ENCODE measurements at regions not wholly inside any gene's neighbourhood (a gene's known extent, or its start where the extent isn't known, plus 50 kb on each side); places are given as distances from the start of the nearest gene placed in this dataset.
"Not testable (repeated sequence)": the region's sequence is repeated elsewhere in the genome, so short reads cannot be mapped to it uniquely, and the experiment has no call there.

DNA sequence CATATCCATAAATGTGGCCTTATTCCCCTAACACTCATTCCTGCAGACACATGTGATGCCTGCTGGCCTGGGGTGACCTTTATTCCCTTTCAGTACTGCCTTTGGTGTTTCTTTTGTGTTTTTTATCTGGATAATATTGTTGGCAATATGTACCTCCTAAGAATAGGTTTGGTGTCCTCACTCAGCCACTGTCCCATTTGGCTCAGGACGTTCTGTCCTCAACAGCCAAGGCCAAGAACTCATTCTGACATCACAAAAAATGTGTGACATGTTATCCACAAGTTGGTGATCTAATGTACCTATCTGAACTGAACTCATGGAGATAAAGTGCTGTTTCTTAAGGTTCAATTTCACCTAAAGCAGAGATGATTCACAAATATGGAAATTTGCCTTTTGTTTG lies 142.9 kb upstream of the GRAMD2B start:
- Histone ChIP-seq H3K27ac (no peak overlapping the region), H3K4me3 (ENCODE audit: low read depth, low read length) (no peak overlapping the region), H3K36me3 (no peaks in the 10 kb centered on the region), H3K9me3 (ENCODE audit: severe bottlenecking) (no peaks in the 10 kb centered on the region), H3K27me3 (ENCODE audit: insufficient read depth, low read depth, severe bottlenecking) (no peaks in the 10 kb centered on the region)
- TF ChIP-seq, protein P1, sequence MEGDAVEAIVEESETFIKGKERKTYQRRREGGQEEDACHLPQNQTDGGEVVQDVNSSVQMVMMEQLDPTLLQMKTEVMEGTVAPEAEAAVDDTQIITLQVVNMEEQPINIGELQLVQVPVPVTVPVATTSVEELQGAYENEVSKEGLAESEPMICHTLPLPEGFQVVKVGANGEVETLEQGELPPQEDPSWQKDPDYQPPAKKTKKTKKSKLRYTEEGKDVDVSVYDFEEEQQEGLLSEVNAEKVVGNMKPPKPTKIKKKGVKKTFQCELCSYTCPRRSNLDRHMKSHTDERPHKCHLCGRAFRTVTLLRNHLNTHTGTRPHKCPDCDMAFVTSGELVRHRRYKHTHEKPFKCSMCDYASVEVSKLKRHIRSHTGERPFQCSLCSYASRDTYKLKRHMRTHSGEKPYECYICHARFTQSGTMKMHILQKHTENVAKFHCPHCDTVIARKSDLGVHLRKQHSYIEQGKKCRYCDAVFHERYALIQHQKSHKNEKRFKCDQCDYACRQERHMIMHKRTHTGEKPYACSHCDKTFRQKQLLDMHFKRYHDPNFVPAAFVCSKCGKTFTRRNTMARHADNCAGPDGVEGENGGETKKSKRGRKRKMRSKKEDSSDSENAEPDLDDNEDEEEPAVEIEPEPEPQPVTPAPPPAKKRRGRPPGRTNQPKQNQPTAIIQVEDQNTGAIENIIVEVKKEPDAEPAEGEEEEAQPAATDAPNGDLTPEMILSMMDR (IDR thresholded peaks at IDR 0.05; ENCODE audit: low read depth, low read length): no peak
- no peak for DNase-seq

DNA sequence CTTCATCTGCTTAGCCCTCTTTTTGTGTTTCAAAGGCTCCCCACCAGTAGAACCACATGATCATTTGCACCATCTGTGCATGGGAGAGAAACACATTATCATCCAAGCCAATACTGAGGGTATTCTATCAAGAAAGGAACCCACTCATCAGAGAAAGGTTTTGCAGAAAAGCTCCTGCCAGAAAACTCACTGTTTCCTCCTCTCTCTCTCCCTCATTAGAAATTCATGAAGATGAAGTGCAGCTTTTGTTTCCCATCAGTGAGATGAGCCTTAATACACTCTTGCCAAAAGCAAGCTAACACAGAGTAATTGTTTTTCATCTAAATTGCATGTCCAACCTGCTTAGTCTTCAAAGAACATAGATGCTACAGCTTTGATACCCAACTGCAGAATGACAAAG lies 142.4 kb upstream of the GRAMD2B start:
- H3K27me3 ChIP-seq (ENCODE audit: insufficient read depth, low read depth, severe bottlenecking): no peaks in the 10 kb centered on the region
- TF ChIP-seq, protein P1 (IDR thresholded peaks at IDR 0.05; ENCODE audit: low read depth, low read length): no peak
- DNase-seq: no peak
- H3K4me3 ChIP-seq (ENCODE audit: low read depth, low read length): no peak overlapping the region
- H3K36me3 ChIP-seq: no peaks in the 10 kb centered on the region
- H3K9me3 ChIP-seq (ENCODE audit: severe bottlenecking): no peaks in the 10 kb centered on the region
- H3K27ac ChIP-seq: no peak overlapping the region

DNA sequence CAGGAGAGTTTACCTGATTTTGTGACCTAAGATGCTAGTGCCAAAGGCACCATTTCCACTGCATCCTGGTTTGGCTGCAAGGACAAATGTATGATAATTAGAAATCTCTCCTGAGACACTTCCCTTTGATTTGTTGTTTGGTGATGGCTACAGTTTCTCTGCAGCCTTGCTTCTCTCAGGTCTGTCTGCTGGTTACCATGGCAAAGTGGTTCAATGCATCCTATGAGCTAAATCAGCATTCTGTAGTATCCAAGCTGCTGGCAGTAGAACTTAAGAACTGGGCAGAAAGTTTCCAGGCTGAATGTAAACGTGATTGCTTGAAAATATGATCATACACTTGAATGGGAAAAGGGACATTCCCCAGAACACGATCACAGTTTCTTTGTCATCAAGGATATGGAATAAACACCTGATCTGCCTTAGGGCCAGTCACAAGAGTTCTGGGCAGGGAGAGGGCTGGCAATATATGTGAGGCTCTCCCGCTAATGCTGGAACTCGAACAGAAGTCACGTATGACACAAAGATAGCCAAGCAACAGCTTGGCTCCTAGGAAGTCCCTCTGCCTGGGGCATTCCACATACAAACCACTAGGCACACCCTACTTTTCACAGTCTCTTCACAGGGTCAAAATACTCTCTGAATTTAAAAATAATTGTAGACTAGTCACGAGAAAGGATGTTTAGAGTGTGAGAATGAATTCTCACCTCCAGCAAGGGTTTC lies 138.1 kb upstream of the GRAMD2B start:
- TF ChIP-seq, protein P1 (IDR thresholded peaks at IDR 0.05; ENCODE audit: low read depth, low read length): no peak
- no peak overlapping the region for H3K4me3 ChIP-seq (ENCODE audit: low read depth, low read length)
- no peaks in the 10 kb centered on the region for H3K27me3 ChIP-seq (ENCODE audit: insufficient read depth, low read depth, severe bottlenecking)
- no peak for DNase-seq
- H3K27ac ChIP-seq: no peak overlapping the region
- no peaks in the 10 kb centered on the region for H3K9me3 ChIP-seq (ENCODE audit: severe bottlenecking)
- H3K36me3 ChIP-seq: no peaks in the 10 kb centered on the region

GRCh38 chr5:126296121-126296520 lies 127.1 kb upstream of the GRAMD2B start:
- not testable (repeated sequence) for DNase-seq; H3K36me3 ChIP-seq; H3K4me3 ChIP-seq (ENCODE audit: low read depth, low read length); H3K9me3 ChIP-seq (ENCODE audit: severe bottlenecking); H3K27ac ChIP-seq; H3K27me3 ChIP-seq (ENCODE audit: insufficient read depth, low read depth, severe bottlenecking)

GRCh38 chr5:126300293-126300692 lies 122.9 kb upstream of the GRAMD2B start:
- Histone ChIP-seq H3K27ac (no peak overlapping the region), H3K27me3 (ENCODE audit: insufficient read depth, low read depth, severe bottlenecking) (no peaks in the 10 kb centered on the region), H3K4me3 (ENCODE audit: low read depth, low read length) (no peak overlapping the region), H3K9me3 (ENCODE audit: severe bottlenecking) (peaks cover 3% of the 10 kb centered on the region), H3K36me3 (no peaks in the 10 kb centered on the region)
- peak; percentile 17 for DNase-seq
- TF ChIP-seq, protein P1 (IDR thresholded peaks at IDR 0.05; ENCODE audit: low read depth, low read length): no peak

- Histone ChIP-seq H3K36me3 (no peaks in the 10 kb centered on the region), H3K9me3 (ENCODE audit: severe bottlenecking) (peaks cover 3% of the 10 kb centered on the region), H3K27ac (no peak overlapping the region), H3K27me3 (ENCODE audit: insufficient read depth, low read depth, severe bottlenecking) (no peaks in the 10 kb centered on the region), H3K4me3 (ENCODE audit: low read depth, low read length) (no peak overlapping the region)
- TF ChIP-seq, protein P1 (IDR thresholded peaks at IDR 0.05; ENCODE audit: low read depth, low read length): no peak
- no peak for DNase-seq
These were observed 122.2 kb upstream of the GRAMD2B start for GRCh38 chr5:126301056-126301455.

Measured in WERI-Rb-1 (cell line).